SK-N-SH treated with all-trans-retinoic acid at 6 μM for 48 hours (cell line): ENCODE measurements at regions not wholly inside any gene's neighbourhood (a gene's known extent, or its start where the extent isn't known, plus 50 kb on each side); places are given as distances from the start of the nearest gene placed in this dataset.

Experiments
- ATAC-seq: fragments of 200-7000 bp; cut with Tn5 transposase; 3 replicates; pipeline ENCODE4 v1.9.1; 2020; ENCODE audit warnings: mild to moderate bottlenecking, moderate library complexity
- ARNTL ChIP-seq: fragments of 450-650 bp; formaldehyde crosslinking; IDR thresholded peaks from 2 replicates; pipeline ENCODE4 v1.5.0; 2020; ENCODE audit warnings: low read depth, mild to moderate bottlenecking, moderate library complexity, borderline replicate concordance
- BACH2 ChIP-seq: fragments of 250-450 bp; sonication (Bioruptor Pico); IDR thresholded peaks from 2 replicates; pipeline ENCODE4 v1.9.0; 2021; ENCODE audit warnings: mild to moderate bottlenecking, borderline replicate concordance
- ESRRG ChIP-seq: fragments of 250-450 bp; sonication (Bioruptor Pico); IDR thresholded peaks from 2 replicates; pipeline ENCODE4 v1.6.1; 2021; ENCODE audit warnings: mild to moderate bottlenecking
- GLIS3 ChIP-seq: fragments of 250-450 bp; sonication (Bioruptor Pico); IDR thresholded peaks from 2 replicates; pipeline ENCODE4 v1.5.0; 2020; ENCODE audit warnings: mild to moderate bottlenecking, moderate library complexity
- ISL1 ChIP-seq: fragments of 250-450 bp; sonication (Bioruptor Pico); IDR thresholded peaks from 2 replicates; pipeline ENCODE4 v2.1.2; 2022; ENCODE audit warnings: mild to moderate bottlenecking, moderate library complexity
- PPARA ChIP-seq: fragments of 250-450 bp; sonication (Bioruptor Pico); IDR thresholded peaks from 2 replicates; pipeline ENCODE4 v1.5.0; 2020; ENCODE audit warnings: mild to moderate bottlenecking, borderline replicate concordance
- RARB ChIP-seq: fragments of 250-450 bp; sonication (Bioruptor Pico); IDR thresholded peaks from 2 replicates; pipeline ENCODE4 v1.8.0; 2021; ENCODE audit warnings: mild to moderate bottlenecking, moderate library complexity
- TCF4 ChIP-seq: fragments of 250-450 bp; sonication (Bioruptor Pico); IDR thresholded peaks from 2 replicates; pipeline ENCODE4 v1.8.0; 2021; ENCODE audit warnings: mild to moderate bottlenecking, moderate library complexity, borderline replicate concordance
- TOX ChIP-seq: fragments of 250-450 bp; sonication (Bioruptor Pico); IDR thresholded peaks from 2 replicates; pipeline ENCODE4 v1.8.0; 2021; ENCODE audit warnings: mild to moderate bottlenecking, moderate library complexity, borderline replicate concordance
- ZC3H10 ChIP-seq: fragments of 250-450 bp; sonication (Bioruptor Pico); IDR thresholded peaks from 2 replicates; pipeline ENCODE4 v1.5.1; 2021; ENCODE audit warnings: mild to moderate bottlenecking, moderate library complexity
- ZNF565 ChIP-seq: fragments of 450-650 bp; formaldehyde crosslinking; conservative IDR thresholded peaks from 2 replicates; pipeline ENCODE4 v1.5.0; 2020; ENCODE audit warnings: low read depth, mild to moderate bottlenecking, moderate library complexity
- ZNF70 ChIP-seq: fragments of 450-650 bp; formaldehyde crosslinking; IDR thresholded peaks from 2 replicates; pipeline ENCODE4 v1.5.0; 2020; ENCODE audit warnings: mild to moderate bottlenecking, moderate library complexity
- ZNF8 ChIP-seq: fragments of 450-650 bp; formaldehyde crosslinking; IDR thresholded peaks from 2 replicates; pipeline ENCODE4 v1.5.0; 2020; ENCODE audit warnings: mild to moderate bottlenecking, moderate library complexity
- TF ChIP-seq, protein P1 (sequence below): fragments of 250-450 bp; sonication (Bioruptor Pico); IDR thresholded peaks from 2 replicates; pipeline ENCODE4 v1.5.0; 2020; ENCODE audit warnings: mild to moderate bottlenecking, moderate library complexity
- TF ChIP-seq, protein P2 (sequence below): fragments of 250-450 bp; sonication (Bioruptor Pico); IDR thresholded peaks from 2 replicates; pipeline ENCODE4 v1.5.1; 2021; ENCODE audit warnings: mild to moderate bottlenecking, moderate library complexity
- TF ChIP-seq, protein P3 (sequence below): fragments of 250-450 bp; sonication (Bioruptor Pico); IDR thresholded peaks from 2 replicates; pipeline ENCODE4 v1.8.0; 2020; ENCODE audit warnings: mild to moderate bottlenecking, moderate library complexity, borderline replicate concordance
- TF ChIP-seq, protein P4 (sequence below): fragments of 250-450 bp; sonication (Bioruptor Pico); IDR thresholded peaks from 2 replicates; pipeline ENCODE4 v1.8.0; 2021; ENCODE audit warnings: low read depth, mild to moderate bottlenecking, moderate library complexity, borderline replicate concordance
- TF ChIP-seq, protein P5 (sequence below): fragments of 250-450 bp; sonication (Bioruptor Pico); IDR thresholded peaks from 2 replicates; pipeline ENCODE4 v1.5.1; 2020; ENCODE audit warnings: low read depth, mild to moderate bottlenecking, moderate library complexity

DNA sequence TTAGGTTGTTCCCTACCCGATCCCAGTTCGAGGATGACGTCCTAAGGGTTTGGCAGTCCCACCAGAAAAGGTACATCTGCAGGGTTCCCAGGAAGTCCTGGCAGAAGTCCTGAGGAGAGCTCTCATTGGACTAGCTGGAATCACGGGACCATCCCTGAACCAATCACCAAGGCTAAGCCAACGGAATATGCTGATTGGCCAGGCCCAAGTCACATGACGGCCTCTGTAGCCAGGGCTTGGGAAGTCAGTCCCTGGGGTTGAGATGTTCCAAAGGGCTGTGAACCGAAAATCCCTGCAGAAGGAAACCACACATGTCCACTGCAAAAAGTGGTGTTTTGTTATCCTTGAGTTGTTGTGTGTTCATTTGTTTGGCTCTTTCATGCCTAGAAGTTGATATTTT lies 68.2 kb upstream of the ZNF423 start:
- TF ChIP-seq TOX (CRISPR knock-in tag) (no peak), RARB (no peak), PPARA (CRISPR knock-in tag) (no peak), ISL1 (CRISPR knock-in tag) (no peak), ZNF8 (CRISPR knock-in tag) (no peak)
- TF ChIP-seq, protein P1, sequence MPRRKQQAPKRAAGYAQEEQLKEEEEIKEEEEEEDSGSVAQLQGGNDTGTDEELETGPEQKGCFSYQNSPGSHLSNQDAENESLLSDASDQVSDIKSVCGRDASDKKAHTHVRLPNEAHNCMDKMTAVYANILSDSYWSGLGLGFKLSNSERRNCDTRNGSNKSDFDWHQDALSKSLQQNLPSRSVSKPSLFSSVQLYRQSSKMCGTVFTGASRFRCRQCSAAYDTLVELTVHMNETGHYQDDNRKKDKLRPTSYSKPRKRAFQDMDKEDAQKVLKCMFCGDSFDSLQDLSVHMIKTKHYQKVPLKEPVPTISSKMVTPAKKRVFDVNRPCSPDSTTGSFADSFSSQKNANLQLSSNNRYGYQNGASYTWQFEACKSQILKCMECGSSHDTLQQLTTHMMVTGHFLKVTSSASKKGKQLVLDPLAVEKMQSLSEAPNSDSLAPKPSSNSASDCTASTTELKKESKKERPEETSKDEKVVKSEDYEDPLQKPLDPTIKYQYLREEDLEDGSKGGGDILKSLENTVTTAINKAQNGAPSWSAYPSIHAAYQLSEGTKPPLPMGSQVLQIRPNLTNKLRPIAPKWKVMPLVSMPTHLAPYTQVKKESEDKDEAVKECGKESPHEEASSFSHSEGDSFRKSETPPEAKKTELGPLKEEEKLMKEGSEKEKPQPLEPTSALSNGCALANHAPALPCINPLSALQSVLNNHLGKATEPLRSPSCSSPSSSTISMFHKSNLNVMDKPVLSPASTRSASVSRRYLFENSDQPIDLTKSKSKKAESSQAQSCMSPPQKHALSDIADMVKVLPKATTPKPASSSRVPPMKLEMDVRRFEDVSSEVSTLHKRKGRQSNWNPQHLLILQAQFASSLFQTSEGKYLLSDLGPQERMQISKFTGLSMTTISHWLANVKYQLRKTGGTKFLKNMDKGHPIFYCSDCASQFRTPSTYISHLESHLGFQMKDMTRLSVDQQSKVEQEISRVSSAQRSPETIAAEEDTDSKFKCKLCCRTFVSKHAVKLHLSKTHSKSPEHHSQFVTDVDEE (CRISPR knock-in tag): no peak
- TF ChIP-seq, protein P2, sequence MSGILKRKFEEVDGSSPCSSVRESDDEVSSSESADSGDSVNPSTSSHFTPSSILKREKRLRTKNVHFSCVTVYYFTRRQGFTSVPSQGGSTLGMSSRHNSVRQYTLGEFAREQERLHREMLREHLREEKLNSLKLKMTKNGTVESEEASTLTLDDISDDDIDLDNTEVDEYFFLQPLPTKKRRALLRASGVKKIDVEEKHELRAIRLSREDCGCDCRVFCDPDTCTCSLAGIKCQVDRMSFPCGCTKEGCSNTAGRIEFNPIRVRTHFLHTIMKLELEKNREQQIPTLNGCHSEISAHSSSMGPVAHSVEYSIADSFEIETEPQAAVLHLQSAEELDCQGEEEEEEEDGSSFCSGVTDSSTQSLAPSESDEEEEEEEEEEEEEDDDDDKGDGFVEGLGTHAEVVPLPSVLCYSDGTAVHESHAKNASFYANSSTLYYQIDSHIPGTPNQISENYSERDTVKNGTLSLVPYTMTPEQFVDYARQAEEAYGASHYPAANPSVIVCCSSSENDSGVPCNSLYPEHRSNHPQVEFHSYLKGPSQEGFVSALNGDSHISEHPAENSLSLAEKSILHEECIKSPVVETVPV: no peak
- TF ChIP-seq, protein P3, sequence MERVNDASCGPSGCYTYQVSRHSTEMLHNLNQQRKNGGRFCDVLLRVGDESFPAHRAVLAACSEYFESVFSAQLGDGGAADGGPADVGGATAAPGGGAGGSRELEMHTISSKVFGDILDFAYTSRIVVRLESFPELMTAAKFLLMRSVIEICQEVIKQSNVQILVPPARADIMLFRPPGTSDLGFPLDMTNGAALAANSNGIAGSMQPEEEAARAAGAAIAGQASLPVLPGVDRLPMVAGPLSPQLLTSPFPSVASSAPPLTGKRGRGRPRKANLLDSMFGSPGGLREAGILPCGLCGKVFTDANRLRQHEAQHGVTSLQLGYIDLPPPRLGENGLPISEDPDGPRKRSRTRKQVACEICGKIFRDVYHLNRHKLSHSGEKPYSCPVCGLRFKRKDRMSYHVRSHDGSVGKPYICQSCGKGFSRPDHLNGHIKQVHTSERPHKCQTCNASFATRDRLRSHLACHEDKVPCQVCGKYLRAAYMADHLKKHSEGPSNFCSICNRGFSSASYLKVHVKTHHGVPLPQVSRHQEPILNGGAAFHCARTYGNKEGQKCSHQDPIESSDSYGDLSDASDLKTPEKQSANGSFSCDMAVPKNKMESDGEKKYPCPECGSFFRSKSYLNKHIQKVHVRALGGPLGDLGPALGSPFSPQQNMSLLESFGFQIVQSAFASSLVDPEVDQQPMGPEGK (CRISPR knock-in tag): no peak
- TF ChIP-seq, all 23 proteins: peak for 0
- ATAC-seq: peak; percentile 47

DNA sequence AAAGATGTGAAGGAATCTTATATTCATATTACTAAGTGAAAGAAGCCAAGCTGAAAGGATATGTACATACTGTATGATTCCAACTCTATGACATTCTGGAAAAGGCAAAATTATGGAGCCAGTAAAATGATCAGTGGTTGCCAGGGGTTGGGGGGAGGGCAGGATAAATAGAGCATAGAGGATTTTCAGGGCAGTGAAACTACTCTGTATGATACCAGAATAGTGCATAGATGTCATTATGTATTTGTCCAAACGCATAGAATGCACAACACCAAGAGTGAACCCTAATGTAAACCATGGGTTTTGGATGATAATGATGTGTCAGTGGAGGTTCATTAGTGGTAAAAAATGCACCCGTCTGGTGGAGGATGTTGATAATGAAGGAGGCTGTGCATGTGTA lies 71.0 kb upstream of the ZNF423 start:
- TF ChIP-seq PPARA (CRISPR knock-in tag) (no peak), RARB (no peak), ZNF70 (no peak), ZNF565 (CRISPR knock-in tag) (no peak), ZC3H10 (CRISPR knock-in tag) (no peak), ESRRG (CRISPR knock-in tag) (no peak), ZNF8 (CRISPR knock-in tag) (no peak), BACH2 (CRISPR knock-in tag) (no peak), GLIS3 (CRISPR knock-in tag) (no peak), ARNTL (CRISPR knock-in tag) (no peak), ISL1 (CRISPR knock-in tag) (no peak), TCF4 (no peak)
- TF ChIP-seq, protein P4, sequence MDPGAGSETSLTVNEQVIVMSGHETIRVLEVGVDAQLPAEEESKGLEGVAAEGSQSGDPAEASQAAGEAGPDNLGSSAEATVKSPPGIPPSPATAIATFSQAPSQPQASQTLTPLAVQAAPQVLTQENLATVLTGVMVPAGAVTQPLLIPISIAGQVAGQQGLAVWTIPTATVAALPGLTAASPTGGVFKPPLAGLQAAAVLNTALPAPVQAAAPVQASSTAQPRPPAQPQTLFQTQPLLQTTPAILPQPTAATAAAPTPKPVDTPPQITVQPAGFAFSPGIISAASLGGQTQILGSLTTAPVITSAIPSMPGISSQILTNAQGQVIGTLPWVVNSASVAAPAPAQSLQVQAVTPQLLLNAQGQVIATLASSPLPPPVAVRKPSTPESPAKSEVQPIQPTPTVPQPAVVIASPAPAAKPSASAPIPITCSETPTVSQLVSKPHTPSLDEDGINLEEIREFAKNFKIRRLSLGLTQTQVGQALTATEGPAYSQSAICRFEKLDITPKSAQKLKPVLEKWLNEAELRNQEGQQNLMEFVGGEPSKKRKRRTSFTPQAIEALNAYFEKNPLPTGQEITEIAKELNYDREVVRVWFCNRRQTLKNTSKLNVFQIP (CRISPR knock-in tag): no peak
- TF ChIP-seq, protein P2: no peak
- TF ChIP-seq, protein P5, sequence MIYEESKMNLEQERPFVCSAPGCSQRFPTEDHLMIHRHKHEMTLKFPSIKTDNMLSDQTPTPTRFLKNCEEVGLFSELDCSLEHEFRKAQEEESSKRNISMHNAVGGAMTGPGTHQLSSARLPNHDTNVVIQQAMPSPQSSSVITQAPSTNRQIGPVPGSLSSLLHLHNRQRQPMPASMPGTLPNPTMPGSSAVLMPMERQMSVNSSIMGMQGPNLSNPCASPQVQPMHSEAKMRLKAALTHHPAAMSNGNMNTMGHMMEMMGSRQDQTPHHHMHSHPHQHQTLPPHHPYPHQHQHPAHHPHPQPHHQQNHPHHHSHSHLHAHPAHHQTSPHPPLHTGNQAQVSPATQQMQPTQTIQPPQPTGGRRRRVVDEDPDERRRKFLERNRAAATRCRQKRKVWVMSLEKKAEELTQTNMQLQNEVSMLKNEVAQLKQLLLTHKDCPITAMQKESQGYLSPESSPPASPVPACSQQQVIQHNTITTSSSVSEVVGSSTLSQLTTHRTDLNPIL (CRISPR knock-in tag): no peak
- TF ChIP-seq, all 23 proteins: peak for 0
- no peak for ATAC-seq
